Lower leg skin (tissue), 4 donors: ENCODE measurements at regions not wholly inside any gene's neighbourhood (a gene's known extent, or its start where the extent isn't known, plus 50 kb on each side); places are given as distances from the start of the nearest gene placed in this dataset.

Experiments
- DNase-seq, 2 donors: peaks; one replicate each; pipeline ENCODE4 v3.0.0-alpha.2; 2019; ENCODE audit warnings: low spot score in 2 of 2
- H3K4me3 ChIP-seq: fragments of 200-600 bp; sonication (generic); 2 replicates; pipeline ENCODE4 v1.5.1; 2017; ENCODE audit warnings: mild to moderate bottlenecking, low read depth; ENCODE audit not compliant: poor library complexity, severe bottlenecking
- POLR2A ChIP-seq, 2 donors: fragments of 450-650 bp; IDR thresholded peaks; one replicate each; pipeline ENCODE4 v1.6.1; 2016 to 2017; ENCODE audit warnings: antibody characterized with exemption in 2 of 2, mild to moderate bottlenecking in 1 of 2, moderate library complexity in 1 of 2
- WGBS, 2 donors: methylation state at CpG; one replicate each; pipeline ENCODE4 v1.1.5; 2018; 5-methylcytosine and 5-hydroxymethylcytosine counted together
- intact Hi-C: fragments of 100-400 bp; cut with DNase I; formaldehyde crosslinking; loops from one replicate; pipeline ENCODE4 v1.15.0; 2023; ENCODE audit warnings: low total_unique reads
- TF ChIP-seq, protein P1 (sequence below), 3 donors: fragments of 450-650 bp; IDR thresholded peaks; one replicate each; pipeline ENCODE4 v1.5.1; 2016; ENCODE audit warnings: antibody characterized with exemption in 3 of 3, mild to moderate bottlenecking in 3 of 3, moderate library complexity in 2 of 3

DNA sequence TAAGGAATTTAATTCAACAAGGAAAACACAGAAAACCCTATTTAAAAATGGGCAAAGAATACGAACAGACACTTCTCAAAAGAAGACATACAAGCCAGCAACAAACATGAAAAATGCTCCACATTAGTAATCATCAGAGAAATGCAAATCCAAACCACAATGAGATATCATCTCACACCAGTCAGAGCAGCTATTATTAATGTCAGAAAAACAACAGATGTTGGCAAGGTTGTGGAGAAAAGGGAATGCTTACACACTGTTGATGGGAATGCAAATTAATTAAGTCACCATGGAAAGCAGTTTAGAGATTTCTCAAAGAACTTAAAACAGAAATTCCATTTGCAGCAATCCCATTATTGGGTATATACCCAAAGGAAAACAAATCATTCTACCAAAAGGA lies 55.2 kb downstream of the GCC1 start:
- WGBS, 2 donors, result 33 to 34% methylated on average over 1 of the region's 1 CpG
- DNase-seq, result no peak
- no peak for TF ChIP-seq POLR2A (IDR thresholded peaks at IDR 0.05)
- TF ChIP-seq, protein P1, sequence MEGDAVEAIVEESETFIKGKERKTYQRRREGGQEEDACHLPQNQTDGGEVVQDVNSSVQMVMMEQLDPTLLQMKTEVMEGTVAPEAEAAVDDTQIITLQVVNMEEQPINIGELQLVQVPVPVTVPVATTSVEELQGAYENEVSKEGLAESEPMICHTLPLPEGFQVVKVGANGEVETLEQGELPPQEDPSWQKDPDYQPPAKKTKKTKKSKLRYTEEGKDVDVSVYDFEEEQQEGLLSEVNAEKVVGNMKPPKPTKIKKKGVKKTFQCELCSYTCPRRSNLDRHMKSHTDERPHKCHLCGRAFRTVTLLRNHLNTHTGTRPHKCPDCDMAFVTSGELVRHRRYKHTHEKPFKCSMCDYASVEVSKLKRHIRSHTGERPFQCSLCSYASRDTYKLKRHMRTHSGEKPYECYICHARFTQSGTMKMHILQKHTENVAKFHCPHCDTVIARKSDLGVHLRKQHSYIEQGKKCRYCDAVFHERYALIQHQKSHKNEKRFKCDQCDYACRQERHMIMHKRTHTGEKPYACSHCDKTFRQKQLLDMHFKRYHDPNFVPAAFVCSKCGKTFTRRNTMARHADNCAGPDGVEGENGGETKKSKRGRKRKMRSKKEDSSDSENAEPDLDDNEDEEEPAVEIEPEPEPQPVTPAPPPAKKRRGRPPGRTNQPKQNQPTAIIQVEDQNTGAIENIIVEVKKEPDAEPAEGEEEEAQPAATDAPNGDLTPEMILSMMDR (IDR thresholded peaks at IDR 0.05), result no peak
- H3K4me3 ChIP-seq, result no peak overlapping the region
- intact Hi-C loops, result no loop called here

- 59 to 66% methylated on average over 4 of the region's 4 CpGs for WGBS, 2 donors
- no peak overlapping the region for H3K4me3 ChIP-seq
- no peak for TF ChIP-seq POLR2A (IDR thresholded peaks at IDR 0.05)
- TF ChIP-seq, protein P1 (IDR thresholded peaks at IDR 0.05), result no peak
- no peak for DNase-seq
- intact Hi-C loops, result no loop called here
Observed at GRCh38 chr7:127527561-127527960, 57.8 kb downstream of the GCC1 start.

- intact Hi-C loops, result no loop called here
- TF ChIP-seq POLR2A (IDR thresholded peaks at IDR 0.05), result no peak
- TF ChIP-seq, protein P1 (IDR thresholded peaks at IDR 0.05), result no peak
- DNase-seq, result no peak
- 45 to 54% methylated on average over 5 of the region's 5 CpGs for WGBS, 2 donors
- no peak overlapping the region for H3K4me3 ChIP-seq
Observed at GRCh38 chr7:127525866-127526480, 59.4 kb downstream of the GCC1 start.

DNA sequence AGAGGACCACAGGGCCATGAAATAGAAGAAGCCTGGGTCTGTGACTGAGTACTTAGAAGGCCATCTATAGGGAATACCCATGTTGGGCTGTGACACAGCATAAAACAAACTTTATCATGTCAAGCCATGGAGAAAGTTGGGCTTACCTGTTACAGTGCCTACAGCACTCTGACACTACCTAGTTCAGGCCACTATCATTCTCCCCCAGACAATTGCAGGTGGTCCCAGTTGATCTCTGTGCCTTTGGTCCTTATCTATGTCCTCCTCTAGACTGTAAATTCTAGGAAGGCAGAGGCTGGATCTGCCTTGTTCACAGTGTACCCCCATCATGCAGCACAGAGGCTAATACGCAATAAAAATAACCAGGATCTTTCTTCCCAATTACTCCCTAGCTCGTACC lies 69.1 kb downstream of the GCC1 start:
- no peak overlapping the region for H3K4me3 ChIP-seq
- TF ChIP-seq, protein P1 (IDR thresholded peaks at IDR 0.05), result no peak
- TF ChIP-seq POLR2A (IDR thresholded peaks at IDR 0.05), result no peak
- intact Hi-C loops, result no loop called here
- WGBS, 2 donors, result 77 to 88% methylated on average over 2 of the region's 2 CpGs
- DNase-seq, result no peak

DNA sequence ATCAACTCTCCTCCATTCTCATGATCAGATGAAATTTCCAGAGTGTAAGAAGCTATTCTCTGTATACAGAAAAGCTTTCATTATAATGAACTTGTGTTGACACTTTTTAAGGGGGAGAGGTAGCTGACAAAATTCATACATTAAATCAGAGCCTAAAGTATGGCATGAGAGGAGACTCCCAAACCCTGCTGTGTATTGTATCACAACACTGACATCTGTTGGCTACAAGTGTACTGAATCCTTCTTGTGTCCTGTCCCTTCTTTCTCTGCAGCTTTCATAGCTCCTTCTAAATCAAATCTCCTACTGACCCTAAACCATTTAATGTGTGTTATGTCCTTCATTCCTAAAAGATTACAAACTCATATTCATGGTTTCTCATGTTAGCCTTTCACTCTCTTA lies 70.9 kb downstream of the GCC1 start:
- no peak for TF ChIP-seq POLR2A (IDR thresholded peaks at IDR 0.05)
- TF ChIP-seq, protein P1 (IDR thresholded peaks at IDR 0.05), result no peak
- H3K4me3 ChIP-seq, result no peak overlapping the region
- intact Hi-C loops, result no loop called here
- DNase-seq, result no peak

GRCh38 chr7:127513311-127513710 lies 72.1 kb downstream of the GCC1 start:
- intact Hi-C loops, result no loop called here
- no peak for TF ChIP-seq POLR2A (IDR thresholded peaks at IDR 0.05)
- TF ChIP-seq, protein P1 (IDR thresholded peaks at IDR 0.05), result no peak
- DNase-seq, result no peak
- WGBS, 2 donors, result 85 to 88% methylated on average over 11 of the region's 11 CpGs
- H3K4me3 ChIP-seq, result no peak overlapping the region
